Left ventricle myocardium inferior (tissue), 1 donor: ENCODE measurements at regions not wholly inside any gene's neighbourhood (a gene's known extent, or its start where the extent isn't known, plus 50 kb on each side); places are given as distances from the start of the nearest gene placed in this dataset.
"Not testable (repeated sequence)": the region's sequence is repeated elsewhere in the genome, so short reads cannot be mapped to it uniquely, and the experiment has no call there.

Experiments used
- DNase-seq: peaks from one replicate; pipeline ENCODE4 v3.0.0-alpha.2; 2020
- H3K27ac ChIP-seq: fragments of 200-600 bp; replicated peaks from 2 replicates; pipeline ENCODE4 v1.8.0; 2021
- H3K27me3 ChIP-seq: fragments of 200-600 bp; 2 replicates; pipeline ENCODE4 v1.8.0; 2021; ENCODE audit warnings: low read depth
- H3K36me3 ChIP-seq: fragments of 200-600 bp; 2 replicates; pipeline ENCODE4 v1.8.0; 2021
- H3K4me1 ChIP-seq: fragments of 200-600 bp; 2 replicates; pipeline ENCODE4 v1.8.0; 2021
- H3K4me3 ChIP-seq: fragments of 200-600 bp; 2 replicates; pipeline ENCODE4 v1.8.0; 2021; ENCODE audit warnings: mild to moderate bottlenecking, moderate library complexity
- H3K9me3 ChIP-seq: fragments of 200-600 bp; replicated peaks from 2 replicates; pipeline ENCODE4 v1.8.0; 2021
- intact Hi-C: fragments of 100-400 bp; cut with micrococcal nuclease; formaldehyde crosslinking; loops from one replicate; pipeline ENCODE4 v1.11.0; 2022
- TF ChIP-seq, protein P1 (sequence below): fragments of 200-600 bp; IDR thresholded peaks from 2 replicates; pipeline ENCODE4 v1.8.0; 2021; ENCODE audit warnings: antibody characterized with exemption, mild to moderate bottlenecking, borderline replicate concordance
- donor health status: DM: no; HTN: yes; CAD: no; lungs with severe emphysema.

- intact Hi-C loops: no loop called here
These were observed 851.0 kb downstream of the RAB28 start for GRCh38 chr4:12633053-12633651.

DNA sequence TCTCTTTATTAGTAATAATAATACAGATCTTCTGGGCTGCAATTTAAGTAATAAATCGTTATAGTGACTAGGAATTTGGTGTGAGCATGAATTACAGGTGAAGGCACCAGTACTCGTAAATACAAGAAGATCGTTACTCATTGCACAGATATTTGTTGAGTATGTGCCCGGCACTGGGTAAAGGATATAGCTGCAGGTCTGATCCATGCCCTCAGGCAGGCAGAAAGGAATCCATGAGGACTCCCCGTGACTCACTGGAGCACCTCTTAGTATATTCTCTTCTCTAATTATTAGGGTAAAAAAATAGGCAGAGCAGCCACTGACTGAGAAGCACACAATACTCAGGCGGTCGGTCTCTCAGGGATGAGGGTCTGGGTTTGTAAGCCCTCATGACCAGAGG, 868.3 kb downstream of the RAB28 start:
- Histone ChIP-seq H3K4me1 (no peaks in the 10 kb centered on the region), H3K9me3 (no peaks in the 10 kb centered on the region), H3K4me3 (no peak overlapping the region), H3K36me3 (no peaks in the 10 kb centered on the region), H3K27ac (no peak overlapping the region), H3K27me3 (no peaks in the 10 kb centered on the region)
- intact Hi-C loops: no loop called here
- DNase-seq: no peak
- TF ChIP-seq, protein P1, sequence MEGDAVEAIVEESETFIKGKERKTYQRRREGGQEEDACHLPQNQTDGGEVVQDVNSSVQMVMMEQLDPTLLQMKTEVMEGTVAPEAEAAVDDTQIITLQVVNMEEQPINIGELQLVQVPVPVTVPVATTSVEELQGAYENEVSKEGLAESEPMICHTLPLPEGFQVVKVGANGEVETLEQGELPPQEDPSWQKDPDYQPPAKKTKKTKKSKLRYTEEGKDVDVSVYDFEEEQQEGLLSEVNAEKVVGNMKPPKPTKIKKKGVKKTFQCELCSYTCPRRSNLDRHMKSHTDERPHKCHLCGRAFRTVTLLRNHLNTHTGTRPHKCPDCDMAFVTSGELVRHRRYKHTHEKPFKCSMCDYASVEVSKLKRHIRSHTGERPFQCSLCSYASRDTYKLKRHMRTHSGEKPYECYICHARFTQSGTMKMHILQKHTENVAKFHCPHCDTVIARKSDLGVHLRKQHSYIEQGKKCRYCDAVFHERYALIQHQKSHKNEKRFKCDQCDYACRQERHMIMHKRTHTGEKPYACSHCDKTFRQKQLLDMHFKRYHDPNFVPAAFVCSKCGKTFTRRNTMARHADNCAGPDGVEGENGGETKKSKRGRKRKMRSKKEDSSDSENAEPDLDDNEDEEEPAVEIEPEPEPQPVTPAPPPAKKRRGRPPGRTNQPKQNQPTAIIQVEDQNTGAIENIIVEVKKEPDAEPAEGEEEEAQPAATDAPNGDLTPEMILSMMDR: no peak

More at GRCh38 chr4:12633053-12633651, 851.0 kb downstream of the RAB28 start:
- no peaks in the 10 kb centered on the region for H3K4me1 ChIP-seq
- no peaks in the 10 kb centered on the region for H3K36me3 ChIP-seq
- H3K27ac ChIP-seq: no peak overlapping the region
- H3K4me3 ChIP-seq: no peak overlapping the region
- DNase-seq: peak; percentile 71
- no peaks in the 10 kb centered on the region for H3K27me3 ChIP-seq
- peaks cover 10% of the 10 kb centered on the region for H3K9me3 ChIP-seq
- TF ChIP-seq, protein P1: peak; percentile 92

DNA sequence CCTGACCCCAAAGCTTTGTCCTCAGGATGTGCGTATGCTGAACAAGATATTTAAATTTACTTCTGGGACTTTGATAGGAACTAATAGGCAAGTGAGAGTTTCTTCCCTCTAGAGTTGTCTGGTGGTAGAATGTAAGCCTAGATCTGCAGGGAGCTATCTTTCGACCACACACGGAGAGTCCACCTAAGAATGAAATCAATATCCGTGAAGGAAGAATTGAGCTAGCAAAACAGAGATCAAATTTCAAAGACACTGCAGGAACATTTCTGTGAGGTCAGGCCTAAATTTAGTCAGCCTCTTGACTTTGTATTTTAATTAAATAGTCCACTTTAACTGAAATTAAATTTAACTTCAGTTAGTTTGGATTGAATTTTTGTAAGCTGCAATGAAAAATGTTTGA, 871.3 kb downstream of the RAB28 start:
- H3K9me3 ChIP-seq: no peaks in the 10 kb centered on the region
- no peaks in the 10 kb centered on the region for H3K36me3 ChIP-seq
- no peaks in the 10 kb centered on the region for H3K27me3 ChIP-seq
- no peaks in the 10 kb centered on the region for H3K4me1 ChIP-seq
- H3K27ac ChIP-seq: no peak overlapping the region
- intact Hi-C loops: no loop called here
- TF ChIP-seq, protein P1: no peak
- no peak overlapping the region for H3K4me3 ChIP-seq
- no peak for DNase-seq

- H3K27ac ChIP-seq, H3K4me1 ChIP-seq, H3K27me3 ChIP-seq, H3K36me3 ChIP-seq, H3K4me3 ChIP-seq, H3K9me3 ChIP-seq, intact Hi-C loops: not testable (repeated sequence)
- peak; percentile 28 for DNase-seq
These were observed 874.8 kb downstream of the RAB28 start for GRCh38 chr4:12609212-12609875.

DNA sequence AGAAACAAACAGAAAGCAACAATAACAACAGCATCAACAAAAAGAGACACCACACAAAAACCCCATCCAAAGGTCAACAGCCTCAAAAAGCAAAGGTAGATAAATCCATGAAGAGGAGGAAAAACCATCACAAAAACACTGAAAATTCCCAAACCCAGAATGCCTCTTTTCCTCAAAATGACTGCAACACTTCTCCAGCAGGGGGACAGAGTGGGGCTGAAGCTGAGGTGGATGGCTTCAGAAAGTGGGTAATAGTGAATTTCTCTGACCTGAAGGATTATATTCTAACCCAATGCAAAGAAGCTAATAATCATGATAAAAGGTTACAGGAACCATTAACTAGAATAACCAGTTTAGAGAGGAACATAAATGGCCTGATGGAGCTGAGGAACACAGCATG, 888.2 kb downstream of the RAB28 start:
- Histone ChIP-seq H3K4me3 (no peak overlapping the region), H3K27me3 (no peaks in the 10 kb centered on the region), H3K27ac (no peak overlapping the region), H3K9me3 (peaks cover 27% of the 10 kb centered on the region), H3K36me3 (no peaks in the 10 kb centered on the region), H3K4me1 (no peaks in the 10 kb centered on the region)
- intact Hi-C loops: no loop called here
- DNase-seq: no peak
- TF ChIP-seq, protein P1: no peak

DNA sequence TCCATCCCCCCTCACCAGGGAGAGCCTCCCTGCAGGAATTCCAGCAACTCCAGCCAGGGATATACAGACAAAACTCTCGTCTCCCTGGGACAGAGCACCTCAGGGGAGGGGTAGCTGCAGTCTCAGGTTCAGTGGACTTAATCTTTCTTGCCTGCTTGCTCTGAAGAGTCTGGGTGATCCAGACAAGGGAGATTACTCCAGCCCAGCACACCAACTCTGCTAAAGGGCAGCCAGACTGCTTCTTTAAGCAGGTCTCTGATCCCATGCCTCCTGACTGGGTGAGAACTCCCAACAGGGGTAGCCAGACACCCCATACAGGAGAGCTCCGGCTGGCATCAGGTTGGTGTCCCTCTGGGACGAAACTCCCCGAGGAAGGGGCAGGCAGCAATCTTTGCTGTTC, 888.7 kb downstream of the RAB28 start:
- no peak for DNase-seq
- TF ChIP-seq, protein P1: no peak
- Histone ChIP-seq H3K27me3 (no peaks in the 10 kb centered on the region), H3K36me3 (no peaks in the 10 kb centered on the region), H3K27ac (no peak overlapping the region), H3K4me1 (no peaks in the 10 kb centered on the region), H3K4me3 (no peak overlapping the region), H3K9me3 (peaks cover 27% of the 10 kb centered on the region)
- intact Hi-C loops: no loop called here
